T1000 (cell line): ENCODE measurements at regions not wholly inside any gene's neighbourhood (a gene's known extent, or its start where the extent isn't known, plus 50 kb on each side); places are given as distances from the start of the nearest gene placed in this dataset.
"Not testable (repeated sequence)": the region's sequence is repeated elsewhere in the genome, so short reads cannot be mapped to it uniquely, and the experiment has no call there.

Experiments
- DNase-seq: peaks from one replicate; lab custom pipeline; 2025; ENCODE audit warnings: mixed read lengths; lab: John Stamatoyannopoulos, UW

DNA sequence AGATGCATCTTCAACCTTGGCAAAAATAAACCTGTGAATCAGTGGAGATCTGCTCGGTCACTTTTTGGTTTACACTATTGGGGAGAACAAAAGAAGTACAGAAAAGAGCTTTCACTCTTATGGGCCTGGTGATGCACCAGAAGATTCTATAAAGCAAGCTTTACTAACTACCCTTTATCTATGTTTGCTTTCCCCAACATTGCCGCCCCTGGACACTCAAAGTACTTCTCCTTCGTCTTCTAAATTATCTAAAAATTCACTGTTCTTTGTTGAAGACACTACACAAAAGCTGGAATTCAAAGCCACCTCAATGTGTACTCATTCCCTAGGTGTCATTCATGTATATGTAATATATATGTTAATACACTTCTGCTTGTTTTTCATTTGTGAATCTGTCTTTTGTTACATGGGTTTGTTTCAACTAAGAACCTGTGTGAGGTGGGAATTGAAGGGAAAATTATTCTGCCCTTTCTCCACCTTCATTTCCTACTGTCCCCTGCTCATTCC is 97.9 kb upstream of the BTN3A2 start:
- DNase-seq, result no peak

DNA sequence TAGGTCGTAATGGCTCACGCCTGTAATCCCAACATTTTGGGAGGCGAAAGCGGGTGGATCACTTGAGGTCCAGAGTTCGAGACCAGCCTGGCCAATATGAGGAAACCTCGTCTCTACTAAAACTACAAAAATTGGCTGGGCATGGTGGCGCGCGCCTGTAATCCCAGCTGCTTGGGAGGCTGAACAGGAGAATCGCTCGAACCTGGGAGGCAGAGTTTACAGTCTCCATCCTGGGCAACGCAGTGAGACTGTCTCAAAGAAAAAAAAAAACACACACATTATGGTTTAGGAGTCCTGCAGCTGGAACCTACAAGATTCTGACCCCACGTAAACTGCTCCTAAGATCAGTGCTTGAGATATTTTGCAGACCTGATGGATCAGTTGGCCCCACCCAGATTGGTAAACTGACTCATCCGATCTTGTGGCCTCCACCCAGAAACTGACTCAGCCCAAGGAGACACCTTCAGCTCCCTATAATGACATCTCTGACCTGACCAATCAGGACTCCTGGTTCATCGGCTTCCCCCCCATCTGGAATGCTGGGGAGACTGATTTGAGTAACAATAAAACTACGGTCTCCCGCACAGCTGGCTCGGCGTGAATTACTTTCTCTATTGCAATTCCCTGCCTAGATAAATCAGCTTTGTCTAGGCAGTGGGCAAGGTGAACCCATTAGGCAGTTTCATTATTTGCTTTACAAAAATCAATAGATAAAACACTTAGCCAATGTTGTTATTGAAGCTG is 96.2 kb upstream of the BTN3A2 start:
- DNase-seq, result peak; percentile 53

DNA sequence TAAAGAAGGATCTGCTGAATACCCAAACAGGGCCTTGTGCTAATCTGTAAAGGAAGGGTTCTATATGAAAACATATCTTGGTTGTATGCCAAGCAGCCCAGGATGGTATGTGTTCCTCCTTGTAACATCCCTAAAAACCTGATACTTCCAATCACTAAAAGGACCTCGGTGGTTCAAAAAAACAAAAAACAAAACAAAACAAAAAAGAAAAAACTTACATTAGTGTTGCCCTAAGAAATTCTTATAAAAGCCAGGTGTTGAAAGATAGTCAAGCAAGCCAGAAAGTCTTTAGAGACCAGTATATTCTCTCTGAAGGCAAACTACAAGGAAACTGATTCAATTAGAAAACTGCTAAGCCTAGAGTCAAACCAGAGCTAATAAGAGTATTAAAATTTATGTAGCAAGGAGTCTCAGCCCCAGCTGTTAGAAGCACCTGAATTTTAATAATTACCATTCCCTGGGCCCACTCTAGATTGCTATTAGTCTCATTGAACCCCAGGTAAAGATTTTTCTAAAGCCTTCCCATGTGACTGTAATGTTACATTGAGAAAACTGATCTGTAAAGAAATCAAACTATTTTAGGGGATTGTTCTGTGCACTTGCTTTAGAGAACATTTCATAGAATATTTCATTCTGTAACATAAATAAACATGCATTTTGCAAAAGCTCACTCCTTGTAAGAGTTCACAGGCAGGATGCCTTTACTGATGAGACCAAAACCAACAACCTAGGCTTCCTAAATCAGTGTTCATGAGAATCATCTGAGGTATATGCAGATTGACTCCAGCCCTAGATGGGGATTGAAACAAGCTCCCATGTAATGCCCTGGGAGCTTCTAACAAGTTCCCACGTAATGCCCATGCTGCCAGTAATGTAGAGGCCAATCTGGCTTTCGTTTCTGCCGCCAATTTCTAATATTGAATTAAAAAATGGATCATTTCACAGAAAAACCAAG is 95.2 kb upstream of the BTN3A2 start:
- DNase-seq, result no peak

DNA sequence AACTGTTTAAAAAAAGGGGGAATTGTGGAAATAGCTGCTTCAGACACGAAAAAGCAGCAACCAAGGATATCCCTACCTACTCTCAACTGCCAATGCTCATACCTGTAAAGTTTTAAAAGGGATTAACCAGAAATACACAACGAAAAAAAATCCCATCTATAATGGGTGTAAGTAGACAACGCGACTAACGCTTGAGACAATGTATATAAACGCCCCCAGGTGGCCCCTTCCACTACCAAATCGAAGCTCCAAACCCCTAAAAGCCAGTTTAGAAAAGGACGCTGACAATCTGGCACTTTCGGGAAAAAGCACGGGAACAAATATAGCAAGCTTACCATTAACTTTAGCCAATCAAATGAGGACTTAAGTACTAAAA is 94.5 kb upstream of the BTN3A2 start:
- no peak for DNase-seq

DNA sequence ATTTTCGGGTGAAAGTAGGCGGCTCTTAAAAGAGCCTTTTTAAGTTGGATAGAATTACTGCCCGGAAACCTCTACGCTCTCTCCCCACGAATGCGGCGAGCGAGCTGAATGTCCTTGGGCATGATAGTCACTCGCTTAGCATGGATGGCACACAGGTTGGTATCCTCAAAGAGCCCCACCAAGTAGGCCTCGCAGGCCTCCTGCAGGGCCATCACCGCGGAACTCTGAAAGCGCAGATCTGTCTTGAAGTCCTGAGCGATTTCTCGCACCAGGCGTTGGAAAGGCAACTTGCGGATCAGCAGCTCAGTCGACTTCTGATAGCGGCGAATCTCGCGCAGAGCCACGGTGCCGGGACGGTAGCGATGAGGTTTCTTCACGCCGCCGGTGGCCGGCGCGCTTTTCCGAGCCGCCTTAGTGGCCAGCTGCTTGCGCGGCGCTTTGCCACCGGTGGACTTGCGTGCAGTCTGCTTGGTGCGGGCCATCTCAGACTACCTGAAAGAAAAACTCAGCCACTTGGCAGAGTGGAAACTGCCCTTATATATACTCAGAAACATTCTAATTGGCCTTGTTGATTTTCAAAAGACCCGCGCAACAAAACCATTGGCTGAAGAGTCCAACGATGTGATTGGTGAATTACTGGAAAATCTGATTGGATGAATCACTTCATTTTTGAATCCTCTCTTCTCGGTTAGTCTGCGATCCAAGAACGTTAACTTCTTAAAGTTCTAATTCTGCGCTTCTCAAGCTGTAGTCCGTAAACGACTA is 93.9 kb upstream of the BTN3A2 start:
- DNase-seq, result peak; percentile 90

DNA sequence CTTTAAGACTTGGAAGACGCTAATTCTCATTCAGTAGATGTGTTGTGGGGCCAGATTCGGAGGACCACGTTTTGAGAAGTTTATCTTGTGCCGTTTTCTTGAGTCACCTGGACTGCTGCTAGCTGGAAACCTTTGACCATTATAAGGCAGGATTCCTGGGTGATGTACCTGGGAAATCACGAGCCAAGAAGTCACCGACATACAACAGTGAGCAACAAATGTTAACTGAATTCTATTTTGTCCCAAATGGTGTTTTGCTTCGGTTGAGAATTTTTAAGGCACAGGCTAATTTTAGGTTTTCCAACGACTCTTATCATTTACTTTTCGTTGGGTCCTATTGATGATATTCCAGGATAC is 93.4 kb upstream of the BTN3A2 start:
- no peak for DNase-seq

DNA sequence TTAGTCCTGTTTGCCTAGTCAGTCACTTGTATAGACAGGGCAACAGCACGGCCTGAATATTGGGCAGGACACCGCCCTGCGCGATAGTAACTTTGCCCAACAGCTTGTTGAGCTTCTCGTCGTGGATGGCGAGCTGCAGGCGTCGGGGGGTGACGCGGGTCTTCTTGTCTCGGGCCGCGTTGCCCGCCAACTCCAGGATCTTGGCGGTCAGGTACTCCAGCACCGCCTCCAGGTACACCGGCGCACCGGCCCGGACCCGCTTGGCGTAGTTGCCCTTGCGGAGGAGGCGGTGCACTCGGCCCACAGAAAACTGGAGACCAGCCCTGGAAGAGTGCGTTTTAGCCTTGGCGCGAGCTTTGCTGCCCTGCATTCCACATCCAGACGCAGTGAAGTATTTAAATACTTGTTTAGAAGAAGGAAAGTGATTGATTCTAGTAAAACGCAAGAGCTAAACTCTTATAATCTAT is 92.8 kb upstream of the BTN3A2 start:
- no peak for DNase-seq

DNA sequence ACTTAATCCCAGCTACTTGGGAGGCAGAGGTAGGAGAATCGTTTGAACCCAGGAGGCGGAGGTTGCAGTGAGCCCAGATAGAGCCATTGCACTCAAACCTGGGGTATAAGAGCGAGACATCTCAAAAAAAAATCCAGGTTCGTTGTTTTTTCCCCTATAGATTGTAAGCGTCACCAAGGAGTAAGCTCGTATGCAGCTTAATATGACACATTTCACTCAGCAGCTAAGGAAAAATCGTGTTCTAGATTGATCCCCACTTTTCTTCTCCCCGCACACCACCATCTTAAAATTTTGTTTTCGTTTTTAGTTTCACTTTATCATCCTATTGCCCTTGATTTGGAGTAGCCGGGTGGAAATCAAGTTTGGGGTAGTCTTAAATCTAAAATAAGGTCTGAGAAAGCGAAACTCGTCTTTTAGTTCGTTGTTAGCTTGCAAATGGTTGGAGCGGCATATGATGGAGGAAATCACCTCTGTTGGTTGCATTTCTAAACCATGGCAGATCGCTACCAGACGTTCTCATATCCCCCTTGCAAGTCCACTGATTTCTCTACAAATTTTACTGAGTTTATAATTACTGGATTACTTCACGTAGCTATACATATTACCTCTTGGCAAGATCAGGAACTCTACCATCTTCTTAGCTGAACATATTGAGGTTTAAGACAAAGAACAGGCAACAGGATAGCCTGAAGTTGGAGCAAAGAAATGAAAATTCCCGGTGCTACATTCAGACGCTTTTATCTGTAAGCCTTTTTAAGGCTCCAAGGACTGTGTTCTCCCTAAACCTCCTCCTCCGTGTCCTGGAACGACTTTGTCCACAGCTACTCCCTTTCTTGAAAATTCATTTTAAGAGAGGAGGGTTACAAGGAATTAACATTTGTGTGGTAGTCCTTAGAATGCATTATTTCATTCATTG is 91.1 kb upstream of the BTN3A2 start:
- no peak for DNase-seq

DNA sequence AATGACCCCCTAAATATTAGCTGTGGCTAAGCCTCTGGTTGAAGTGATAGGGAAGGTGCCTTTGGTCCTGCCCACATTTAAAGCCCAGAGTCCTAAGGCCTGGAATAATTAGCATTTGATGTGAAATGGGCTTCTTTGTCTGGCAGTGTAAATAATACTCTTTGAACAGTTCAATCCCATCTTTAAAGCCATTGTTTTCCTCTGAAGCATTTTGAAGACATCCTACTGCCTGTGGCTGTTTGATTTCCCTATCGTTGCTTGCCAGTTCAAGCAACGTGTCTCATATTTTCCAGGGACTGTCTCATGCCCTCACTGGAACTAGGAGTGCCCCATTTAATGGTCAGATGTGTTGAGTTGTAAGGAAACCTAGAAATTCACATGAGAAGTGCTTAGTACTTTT is 89.3 kb upstream of the BTN3A2 start:
- no peak for DNase-seq

DNA sequence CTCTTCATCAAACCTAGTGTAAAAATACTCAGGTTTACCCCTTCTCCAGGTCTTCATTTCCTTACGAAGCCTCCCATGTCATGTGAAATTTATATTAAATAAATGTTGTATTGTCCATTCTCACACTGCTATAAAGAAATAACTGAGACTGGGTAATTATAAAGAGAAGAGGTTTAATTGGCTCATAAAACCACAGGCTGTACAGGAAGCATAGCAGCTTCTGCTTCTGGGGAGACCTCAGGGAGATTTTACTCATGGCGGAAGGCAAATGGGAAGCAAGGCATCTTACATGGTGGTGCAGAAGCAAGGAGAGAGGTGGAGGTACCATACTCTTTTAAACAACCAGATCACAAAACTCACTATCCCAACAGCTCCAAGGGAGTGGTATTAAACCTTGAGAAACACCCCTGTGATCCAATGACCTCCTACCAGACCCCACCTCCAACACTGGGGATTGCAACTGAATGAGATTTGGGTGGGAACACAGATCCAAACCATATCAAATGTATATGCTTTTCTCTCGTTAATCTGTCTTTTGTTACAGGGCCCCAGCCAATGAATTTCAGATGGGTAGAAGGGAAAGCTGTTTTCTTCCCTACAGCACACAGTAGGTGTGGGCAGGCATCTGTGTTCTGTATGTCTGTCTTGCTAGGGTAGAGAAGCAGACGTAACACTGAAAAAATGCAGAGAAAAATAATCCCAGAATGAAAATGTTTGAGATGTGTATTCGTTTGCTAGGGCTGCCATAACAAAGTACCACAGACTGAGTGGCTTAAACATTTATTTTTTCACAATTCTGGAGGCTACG is 88.0 kb upstream of the BTN3A2 start:
- DNase-seq, result no peak

DNA sequence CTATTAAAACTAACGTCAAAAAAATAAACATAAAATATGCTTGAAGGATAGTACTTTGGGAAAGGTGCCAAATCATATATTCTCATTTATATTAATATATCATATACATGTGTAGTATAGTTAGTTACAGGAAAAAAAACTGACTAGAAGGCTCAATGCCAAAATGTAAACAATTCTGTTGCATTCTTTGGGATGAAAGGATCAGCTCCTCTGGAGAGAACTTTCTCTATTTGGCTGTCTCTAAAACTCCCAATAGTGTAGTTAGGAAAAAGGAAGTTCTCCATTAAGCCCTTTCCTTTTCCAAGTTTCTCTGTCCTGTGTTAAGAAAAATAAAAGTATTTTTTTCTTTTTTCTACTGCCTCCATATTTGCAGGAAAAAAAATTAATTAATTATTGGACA is 86.5 kb upstream of the BTN3A2 start:
- DNase-seq, result no peak

DNA sequence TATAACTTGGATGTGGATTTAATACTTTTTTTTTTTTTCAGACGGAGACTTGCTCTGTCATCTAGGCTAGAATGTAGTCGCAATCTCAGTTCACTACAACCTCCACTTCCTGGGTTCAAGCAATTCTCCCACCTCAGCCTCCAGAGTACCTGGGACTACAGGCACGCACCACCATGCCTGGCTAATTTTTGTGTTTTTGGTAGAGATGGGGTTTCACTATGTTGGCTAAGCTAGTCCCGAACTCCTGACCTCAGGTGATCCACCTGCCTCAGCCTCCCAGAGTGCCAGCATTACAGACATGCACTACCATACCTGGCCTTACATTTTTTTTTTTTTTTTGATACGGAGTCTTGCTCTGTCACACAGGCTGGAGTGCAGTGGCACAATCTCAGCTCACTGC is 85.6 kb upstream of the BTN3A2 start:
- DNase-seq, result not testable (repeated sequence)

DNA sequence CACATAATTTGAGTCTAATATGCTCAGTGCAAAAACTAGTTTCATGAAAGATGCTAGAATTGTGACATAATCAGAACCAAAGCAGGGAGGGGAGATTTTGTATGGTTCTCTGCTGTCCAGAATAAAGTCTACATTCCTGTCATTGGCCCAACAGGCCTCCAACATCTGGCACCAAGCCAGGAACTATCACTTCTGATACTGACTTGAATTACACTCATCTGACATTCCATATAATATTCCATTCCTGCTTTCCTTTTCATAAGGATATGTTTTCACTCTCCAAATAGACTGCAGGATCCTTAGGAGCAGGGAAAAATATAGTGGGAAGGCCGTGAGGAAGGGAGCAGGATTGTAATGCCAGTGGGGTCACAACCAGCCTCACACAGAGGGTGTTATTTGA is 84.6 kb upstream of the BTN3A2 start:
- DNase-seq, result no peak

DNA sequence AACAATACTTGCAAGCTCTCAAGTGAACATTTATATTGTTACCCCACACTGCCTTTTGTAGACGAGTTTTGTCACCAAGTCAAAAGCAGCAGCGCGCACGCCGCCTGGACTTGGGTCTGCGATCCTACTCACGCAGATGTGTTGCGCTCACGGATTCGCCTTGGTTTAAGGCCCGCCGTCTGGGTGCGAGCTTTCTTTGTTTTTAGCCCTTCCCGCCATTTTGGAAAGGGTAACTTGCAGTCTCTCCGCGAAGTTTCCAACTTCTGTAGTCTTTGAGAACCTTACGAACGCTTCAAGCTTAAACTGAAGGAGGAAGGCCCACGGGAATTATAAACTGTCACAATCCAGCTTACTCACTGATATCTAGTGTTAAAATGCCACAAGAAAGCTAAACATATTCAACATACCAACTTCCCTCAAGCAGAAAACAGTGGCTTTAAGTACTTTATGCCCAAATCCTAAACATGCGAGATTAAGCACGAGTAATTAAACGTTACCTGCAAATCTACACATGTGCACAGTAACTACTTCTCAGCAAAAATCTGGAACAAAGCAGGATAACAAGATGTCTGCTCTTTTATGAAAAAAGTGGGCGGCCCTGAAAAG is 80.4 kb upstream of the BTN3A2 start:
- no peak for DNase-seq

DNA sequence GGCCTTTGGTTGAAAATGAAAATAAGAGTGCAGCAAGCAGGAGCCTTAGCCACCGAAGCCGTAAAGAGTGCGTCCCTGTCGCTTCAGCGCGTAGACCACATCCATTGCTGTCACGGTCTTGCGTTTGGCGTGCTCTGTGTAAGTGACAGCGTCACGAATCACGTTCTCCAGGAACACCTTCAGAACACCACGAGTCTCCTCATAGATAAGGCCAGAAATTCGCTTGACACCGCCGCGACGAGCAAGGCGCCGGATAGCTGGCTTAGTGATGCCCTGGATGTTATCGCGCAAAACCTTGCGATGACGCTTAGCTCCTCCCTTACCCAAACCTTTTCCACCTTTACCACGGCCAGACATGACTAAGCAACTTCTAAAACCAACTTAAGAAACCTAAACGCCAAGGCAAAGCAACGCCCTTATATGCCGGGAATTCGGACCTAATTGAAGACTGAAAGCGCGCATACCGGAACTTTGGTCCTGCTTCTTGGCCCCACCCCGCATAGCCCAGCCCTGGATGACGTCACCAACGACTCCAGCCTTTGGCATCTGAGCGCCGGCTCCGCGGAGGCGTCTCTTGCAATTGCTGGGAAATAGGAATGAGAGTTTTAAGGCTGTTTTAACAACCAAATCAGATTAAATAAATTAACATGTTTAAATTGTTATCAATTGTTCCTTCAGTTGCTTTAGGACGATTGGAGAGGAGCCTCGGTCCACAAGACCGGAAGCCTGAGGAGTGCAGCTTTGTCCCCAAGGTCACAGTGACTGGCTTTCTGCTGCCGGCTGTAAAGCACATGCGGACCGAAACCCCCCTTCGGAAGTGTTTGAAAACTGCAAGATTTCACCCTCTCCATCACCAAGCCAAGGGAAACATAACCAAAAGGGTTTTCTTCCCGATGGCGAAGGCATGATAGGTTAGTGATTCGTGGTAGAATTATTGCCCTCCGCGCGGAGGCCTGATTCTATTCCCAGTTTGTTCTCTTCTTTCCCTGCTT is 79.6 kb upstream of the BTN3A2 start:
- DNase-seq, result peak; percentile 92

DNA sequence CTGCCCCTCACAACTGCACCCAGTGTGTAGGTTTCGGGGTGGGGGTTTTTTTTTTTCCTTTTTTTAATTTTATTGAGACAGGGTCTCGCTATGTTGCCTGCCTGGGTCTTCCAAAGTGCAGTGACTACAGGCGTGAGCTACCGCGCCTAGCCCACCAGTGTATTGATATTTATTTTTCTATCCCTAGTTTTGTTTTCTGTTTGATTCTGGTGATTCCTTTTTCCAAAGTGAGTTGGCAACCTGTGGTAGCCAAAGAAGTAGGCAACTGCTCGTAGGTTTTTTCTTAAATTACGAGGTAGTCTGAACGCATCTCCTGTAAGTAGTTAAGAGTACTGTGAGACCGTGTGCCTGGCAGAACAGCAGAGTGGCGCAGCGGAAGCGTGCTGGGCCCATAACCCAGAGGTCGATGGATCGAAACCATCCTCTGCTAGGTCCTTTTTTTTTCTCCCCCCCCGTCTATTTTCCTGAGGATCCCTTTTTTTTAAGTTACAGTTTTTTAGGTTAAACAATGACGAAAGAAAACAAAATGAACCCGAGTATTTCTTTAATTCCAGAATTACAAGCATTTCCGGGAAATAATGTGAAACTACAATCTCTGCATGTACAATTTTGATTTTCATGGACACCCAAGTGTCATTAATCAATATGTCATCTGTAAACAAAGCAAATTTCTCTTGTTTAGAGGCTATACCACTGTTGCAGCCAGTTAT is 78.7 kb upstream of the BTN3A2 start:
- peak; percentile 76 for DNase-seq

DNA sequence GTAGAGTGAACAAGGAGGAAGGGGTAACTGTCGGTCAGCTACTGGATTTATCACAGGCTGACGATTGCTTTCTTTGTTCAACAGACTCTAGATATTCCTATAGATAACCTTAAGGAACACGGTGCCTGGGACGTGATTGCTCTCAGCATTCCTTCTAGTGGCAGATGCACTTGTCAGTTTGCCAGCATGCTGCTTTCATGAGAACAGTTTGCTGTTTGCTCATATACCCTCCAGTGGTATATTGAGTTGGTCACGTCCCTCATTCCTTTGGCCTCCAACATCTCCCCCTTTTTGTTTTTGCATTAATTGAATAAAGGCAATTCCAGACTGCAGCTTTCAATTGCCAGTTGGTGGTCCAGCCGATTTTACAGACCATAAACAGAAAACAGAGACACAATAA is 76.8 kb upstream of the BTN3A2 start:
- DNase-seq, result no peak

DNA sequence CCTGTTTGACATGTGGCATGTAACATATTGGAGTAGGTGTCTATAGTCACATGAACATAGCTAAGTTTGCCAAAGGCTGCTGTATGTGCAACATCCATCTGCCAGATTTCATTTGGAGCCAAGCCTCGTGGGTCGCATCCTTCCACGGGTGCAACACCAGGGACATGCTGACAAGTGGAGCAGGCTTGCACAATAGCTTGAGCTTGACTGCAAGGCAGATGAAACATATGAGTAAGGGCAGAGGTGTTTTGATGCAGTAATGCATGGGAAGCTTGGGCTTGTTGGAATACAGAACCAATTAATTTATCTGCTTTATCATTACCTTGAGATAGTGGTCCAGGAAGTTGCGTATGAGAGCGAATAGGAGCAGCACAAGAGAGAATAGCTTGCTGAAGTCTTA is 74.1 kb upstream of the BTN3A2 start:
- DNase-seq, result no peak
